SK-N-SH treated with all-trans-retinoic acid at 6 μM for 48 hours (cell line): ENCODE measurements at regions not wholly inside any gene's neighbourhood (a gene's known extent, or its start where the extent isn't known, plus 50 kb on each side); places are given as distances from the start of the nearest gene placed in this dataset.

Experiments used
- BACH2 ChIP-seq: fragments of 250-450 bp; sonication (Bioruptor Pico); IDR thresholded peaks from 2 replicates; pipeline ENCODE4 v1.9.0; 2021; ENCODE audit warnings: mild to moderate bottlenecking, borderline replicate concordance
- CSDC2 ChIP-seq: fragments of 250-450 bp; sonication (Bioruptor Pico); IDR thresholded peaks from 2 replicates; pipeline ENCODE4 v1.5.0; 2020; ENCODE audit warnings: mild to moderate bottlenecking, moderate library complexity
- RARB ChIP-seq: fragments of 250-450 bp; sonication (Bioruptor Pico); IDR thresholded peaks from 2 replicates; pipeline ENCODE4 v1.8.0; 2021; ENCODE audit warnings: mild to moderate bottlenecking, moderate library complexity
- SNAI2 ChIP-seq: fragments of 250-450 bp; sonication (Bioruptor Pico); IDR thresholded peaks from 2 replicates; pipeline ENCODE4 v1.5.0; 2020; ENCODE audit warnings: mild to moderate bottlenecking, moderate library complexity

DNA sequence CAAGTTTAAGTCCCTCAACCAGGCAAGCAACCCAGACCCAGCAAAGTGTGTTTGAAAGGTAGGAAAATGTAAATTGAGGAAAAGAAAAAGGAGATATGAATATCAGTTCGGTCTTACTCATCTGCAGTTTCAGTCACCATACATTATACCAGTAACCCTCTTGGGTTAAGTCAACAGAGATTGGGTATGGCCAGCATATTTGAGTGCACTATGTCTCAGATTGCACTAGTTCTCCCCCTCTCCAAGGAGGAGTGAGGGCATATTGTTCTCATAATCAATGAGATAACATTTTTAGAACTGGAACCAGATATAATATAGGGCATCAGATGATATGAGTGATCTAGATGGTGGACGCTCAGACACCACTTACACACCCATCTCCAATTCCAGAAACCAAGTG, 141.5 kb downstream of the COPS8 start:
- TF ChIP-seq BACH2 (no peak), SNAI2 (CRISPR knock-in tag) (no peak), RARB (no peak), CSDC2 (CRISPR knock-in tag) (no peak)
